ENCODE measurements at regions not wholly inside any gene's neighbourhood (a gene's known extent, or its start where the extent isn't known, plus 50 kb on each side); places are given as distances from the start of the nearest gene placed in this dataset.

- TF ChIP-seq POLR2AphosphoS5 (IDR thresholded peaks at IDR 0.05; ENCODE audit: low read depth) (no peak), ZNF114 (CRISPR knock-in tag; IDR thresholded peaks at IDR 0.05) (no peak), REST (IDR thresholded peaks at IDR 0.05; ENCODE audit: unreplicated experiment) (no peak)
These were observed 89.4 kb upstream of the PAK5 start (continued) for GRCh38 chr20:9928281-9928737.

GRCh38 chr20:9927224-9927623 lies 88.3 kb upstream of the PAK5 start:
- no peaks in the 10 kb centered on the region for H3K27me3 ChIP-seq (ENCODE audit: insufficient read depth)
- H3K27ac ChIP-seq (ENCODE audit: low read depth), result no peak overlapping the region
- no peaks in the 10 kb centered on the region for H3K9me3 Mint-ChIP-seq
- no peak for DNase-seq (ENCODE audit: low spot score)
- H3F3A ChIP-seq (replicated peaks; ENCODE audit: low read depth), result no peaks in the 10 kb centered on the region
- no peaks in the 10 kb centered on the region for H3K27me3 Mint-ChIP-seq (ENCODE audit: insufficient read depth, low read depth, poor library complexity)
- no peak overlapping the region for H3K4me3 ChIP-seq
- H3K4me1 ChIP-seq (ENCODE audit: insufficient read depth), result no peaks in the 10 kb centered on the region
- peaks cover 4% of the 10 kb centered on the region; the same call in 1 of the 2 replicates for H3K9me2 ChIP-seq (ENCODE audit: insufficient read depth)
- ATAC-seq, result no peak
- peaks cover 3% of the 10 kb centered on the region; the same call in 1 of the 3 replicates for H3K4me1 Mint-ChIP-seq
- H3K36me3 Mint-ChIP-seq (ENCODE audit: low read depth), result no peaks in the 10 kb centered on the region
- H2AFZ ChIP-seq, result no peak overlapping the region
- no peaks in the 10 kb centered on the region for H3K36me3 ChIP-seq (ENCODE audit: insufficient read depth)
- no peaks in the 10 kb centered on the region for H4K20me1 ChIP-seq (replicated peaks; ENCODE audit: insufficient read depth)
- H3K4me3 Mint-ChIP-seq, result no peak overlapping the region
- H3K79me2 ChIP-seq (replicated peaks; ENCODE audit: insufficient read depth), result no peaks in the 10 kb centered on the region
- H3K27ac Mint-ChIP-seq, result no peak overlapping the region
- H3K4me2 ChIP-seq, result no peak overlapping the region
- no peak for TF ChIP-seq POLR2AphosphoS5 (IDR thresholded peaks at IDR 0.05; ENCODE audit: low read depth)
- no peak for TF ChIP-seq EZH2phosphoT487 (IDR thresholded peaks at IDR 0.05; ENCODE audit: unreplicated experiment)
- no peak for TF ChIP-seq JUNB (IDR thresholded peaks at IDR 0.05; ENCODE audit: unreplicated experiment)
- TF ChIP-seq CTCF (conservative IDR thresholded peaks at IDR 0.05; ENCODE audit: low read depth in 2 of 2), result no peak
- TF ChIP-seq REST (IDR thresholded peaks at IDR 0.05; ENCODE audit: unreplicated experiment), result no peak
- no peak for TF ChIP-seq NANOG (IDR thresholded peaks at IDR 0.05; ENCODE audit: borderline replicate concordance)
- TF ChIP-seq EZH2 (IDR thresholded peaks at IDR 0.05; ENCODE audit: low read depth, unreplicated experiment), result no peak
- no peak for TF ChIP-seq ZNF331 (CRISPR knock-in tag; IDR thresholded peaks at IDR 0.05; ENCODE audit: low read depth)
- TF ChIP-seq ZNF462 (CRISPR knock-in tag; IDR thresholded peaks at IDR 0.05), result no peak
- no peak for TF ChIP-seq ZNF114 (CRISPR knock-in tag; IDR thresholded peaks at IDR 0.05)
